ENCODE measurements at regions not wholly inside any gene's neighbourhood (a gene's known extent, or its start where the extent isn't known, plus 50 kb on each side); places are given as distances from the start of the nearest gene placed in this dataset.

DNA sequence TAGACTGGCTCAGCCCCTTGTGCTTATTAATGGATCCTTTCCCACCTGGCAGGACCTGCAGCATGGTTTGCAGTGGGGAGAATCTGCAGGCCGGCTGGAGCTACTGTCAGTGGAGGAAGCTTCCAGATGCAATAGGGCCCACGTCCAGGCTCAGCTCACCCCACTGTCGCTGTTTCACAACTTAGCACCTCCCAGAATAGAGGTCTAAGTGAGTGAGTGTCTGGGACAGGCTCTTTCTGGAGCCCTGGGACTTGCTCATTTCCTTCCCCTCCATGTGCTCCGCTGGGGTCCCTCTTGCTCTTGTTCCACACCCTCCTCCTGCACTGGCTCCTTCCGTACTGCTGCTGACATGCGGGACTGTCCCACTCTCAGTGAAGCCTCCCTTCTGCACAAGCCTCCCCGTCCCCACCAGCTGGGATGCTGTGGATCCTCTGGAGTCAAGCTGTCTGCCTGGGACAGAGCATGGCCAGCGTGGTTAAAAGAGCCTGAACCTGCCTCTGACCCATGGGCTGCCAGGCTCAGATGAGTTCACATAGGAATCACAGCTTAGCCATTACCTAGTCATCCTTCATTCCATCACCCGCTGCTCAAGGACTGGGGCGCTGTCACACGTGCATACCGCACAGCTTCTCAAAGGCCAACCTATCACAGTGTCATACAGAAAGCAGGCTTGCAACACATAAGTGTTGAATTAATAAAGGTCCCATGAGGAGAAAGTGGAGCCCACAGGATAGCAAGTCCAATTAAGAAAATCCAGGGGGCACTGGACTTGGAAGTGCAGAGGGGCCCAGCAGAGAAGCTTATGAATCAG is 135.9 kb downstream of the ACKR3 start:
- TF ChIP-seq, protein P1, sequence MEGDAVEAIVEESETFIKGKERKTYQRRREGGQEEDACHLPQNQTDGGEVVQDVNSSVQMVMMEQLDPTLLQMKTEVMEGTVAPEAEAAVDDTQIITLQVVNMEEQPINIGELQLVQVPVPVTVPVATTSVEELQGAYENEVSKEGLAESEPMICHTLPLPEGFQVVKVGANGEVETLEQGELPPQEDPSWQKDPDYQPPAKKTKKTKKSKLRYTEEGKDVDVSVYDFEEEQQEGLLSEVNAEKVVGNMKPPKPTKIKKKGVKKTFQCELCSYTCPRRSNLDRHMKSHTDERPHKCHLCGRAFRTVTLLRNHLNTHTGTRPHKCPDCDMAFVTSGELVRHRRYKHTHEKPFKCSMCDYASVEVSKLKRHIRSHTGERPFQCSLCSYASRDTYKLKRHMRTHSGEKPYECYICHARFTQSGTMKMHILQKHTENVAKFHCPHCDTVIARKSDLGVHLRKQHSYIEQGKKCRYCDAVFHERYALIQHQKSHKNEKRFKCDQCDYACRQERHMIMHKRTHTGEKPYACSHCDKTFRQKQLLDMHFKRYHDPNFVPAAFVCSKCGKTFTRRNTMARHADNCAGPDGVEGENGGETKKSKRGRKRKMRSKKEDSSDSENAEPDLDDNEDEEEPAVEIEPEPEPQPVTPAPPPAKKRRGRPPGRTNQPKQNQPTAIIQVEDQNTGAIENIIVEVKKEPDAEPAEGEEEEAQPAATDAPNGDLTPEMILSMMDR (IDR thresholded peaks at IDR 0.05; ENCODE audit: insufficient read depth, low read depth, low read length), result no peak
- DNase-seq (ENCODE audit: low read depth), result no peak
- H3K36me3 ChIP-seq (ENCODE audit: control insufficient read depth, insufficient read depth, low read length), result no peaks in the 10 kb centered on the region
- ChIA-PET POLR2A (no interaction called here), CTCF (interaction anchor here (0.6 kb wide), 1 partner anchor 69 kb away, joined by 3 read pairs; no protein-coding TSS in a partner anchor)
- no peak overlapping the region for H3K4me3 ChIP-seq (ENCODE audit: low read depth, low read length)
- H3K27me3 ChIP-seq (ENCODE audit: control insufficient read depth, insufficient read depth, low read length), result peaks cover 4% of the 10 kb centered on the region

DNA sequence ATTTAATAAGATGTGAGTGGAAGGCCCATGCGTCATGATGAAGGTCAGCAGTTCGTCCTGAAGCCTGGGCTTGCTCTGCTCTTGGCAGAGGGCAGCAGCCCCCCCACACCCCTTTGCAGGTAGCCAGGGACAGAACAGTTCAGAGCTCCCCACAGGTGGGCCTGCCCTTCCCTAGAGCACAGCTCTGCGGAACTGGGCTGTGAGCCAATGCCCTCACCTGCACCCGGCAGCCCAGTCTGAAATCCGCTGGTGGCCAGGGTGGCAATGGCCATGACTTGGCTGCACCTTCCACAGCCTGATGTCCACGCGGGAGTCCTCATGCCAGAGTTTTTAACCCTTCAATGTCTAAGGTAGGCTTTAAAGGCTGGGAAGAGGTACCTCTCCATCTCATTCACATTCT is 136.7 kb downstream of the ACKR3 start:
- no peaks in the 10 kb centered on the region for H3K36me3 ChIP-seq (ENCODE audit: control insufficient read depth, insufficient read depth, low read length)
- ChIA-PET CTCF (no interaction called here), POLR2A (no interaction called here)
- no peak for DNase-seq (ENCODE audit: low read depth)
- H3K4me3 ChIP-seq (ENCODE audit: low read depth, low read length), result no peak overlapping the region
- H3K27me3 ChIP-seq (ENCODE audit: control insufficient read depth, insufficient read depth, low read length), result peaks cover 4% of the 10 kb centered on the region
- TF ChIP-seq, protein P1 (IDR thresholded peaks at IDR 0.05; ENCODE audit: insufficient read depth, low read depth, low read length), result no peak

DNA sequence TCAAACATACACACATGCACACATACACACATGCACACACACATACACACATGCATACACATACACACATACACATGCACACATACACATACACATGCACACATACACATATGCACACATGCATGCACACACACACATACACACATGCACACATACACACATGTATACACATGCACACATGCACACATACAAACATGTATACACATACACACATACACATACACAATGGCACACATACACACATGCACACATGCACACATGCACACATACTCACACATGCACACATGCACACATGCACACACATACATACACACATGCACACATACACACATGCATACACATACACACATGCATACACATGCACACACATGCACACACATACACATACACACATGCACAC is 137.2 kb downstream of the ACKR3 start:
- peaks cover 4% of the 10 kb centered on the region for H3K27me3 ChIP-seq (ENCODE audit: control insufficient read depth, insufficient read depth, low read length)
- CTCF ChIA-PET, result no interaction called here
- TF ChIP-seq, protein P1 (IDR thresholded peaks at IDR 0.05; ENCODE audit: insufficient read depth, low read depth, low read length), result no peak
- H3K36me3 ChIP-seq (ENCODE audit: control insufficient read depth, insufficient read depth, low read length), result no peaks in the 10 kb centered on the region
- POLR2A ChIA-PET, result no interaction called here
- no peak overlapping the region for H3K4me3 ChIP-seq (ENCODE audit: low read depth, low read length)
- DNase-seq (ENCODE audit: low read depth), result no peak

DNA sequence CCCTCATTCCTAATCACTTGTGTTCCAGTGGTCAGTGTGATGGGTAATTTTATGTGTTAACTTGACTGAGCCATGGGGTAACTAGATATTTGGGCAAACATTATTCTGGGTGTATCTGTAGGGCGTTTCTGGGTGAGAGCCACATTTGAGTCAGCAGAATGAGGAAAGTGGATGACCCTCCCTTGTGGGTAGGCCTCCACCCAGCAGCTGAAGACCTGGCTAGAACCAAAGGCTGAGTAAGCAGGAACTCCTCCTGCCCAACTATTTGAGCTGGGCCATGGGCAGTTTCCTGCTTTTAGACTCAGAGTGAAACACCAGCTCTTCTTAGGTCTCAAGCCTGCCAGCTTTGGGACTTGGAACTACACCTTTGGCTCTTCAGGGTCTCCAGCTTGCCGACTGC is 141.8 kb downstream of the ACKR3 start:
- DNase-seq (ENCODE audit: low read depth), result no peak
- H3K27me3 ChIP-seq (ENCODE audit: control insufficient read depth, insufficient read depth, low read length), result 0 out of 2 replicates have a peak, but pooled peaks cover 6% of the 10 kb centered on the region
- CTCF ChIA-PET, result no interaction called here
- TF ChIP-seq, protein P1 (IDR thresholded peaks at IDR 0.05; ENCODE audit: insufficient read depth, low read depth, low read length), result no peak
- POLR2A ChIA-PET, result no interaction called here
- H3K4me3 ChIP-seq (ENCODE audit: low read depth, low read length), result no peak overlapping the region
- no peaks in the 10 kb centered on the region for H3K36me3 ChIP-seq (ENCODE audit: control insufficient read depth, insufficient read depth, low read length)

DNA sequence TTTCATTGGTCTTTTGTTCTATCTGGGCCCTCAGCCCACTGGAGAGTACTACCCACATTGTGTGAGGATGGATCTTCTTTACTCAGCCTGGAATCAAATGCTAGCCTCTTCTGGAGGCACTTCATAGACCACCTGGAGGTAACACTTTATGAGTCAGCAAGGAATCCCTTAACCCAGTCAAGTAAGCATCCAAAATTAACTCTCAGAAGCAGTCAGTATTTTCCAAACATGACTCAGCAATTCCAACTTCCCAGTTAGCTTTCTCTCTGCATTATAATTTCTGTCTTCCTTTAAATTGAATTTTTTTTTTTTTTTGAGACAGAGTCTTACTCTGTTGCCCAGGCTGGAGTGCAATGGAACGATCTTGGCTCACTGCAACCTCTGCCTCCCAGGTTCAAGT is 142.7 kb downstream of the ACKR3 start:
- H3K27me3 ChIP-seq (ENCODE audit: control insufficient read depth, insufficient read depth, low read length), result 0 out of 2 replicates have a peak, but pooled peaks cover 6% of the 10 kb centered on the region
- CTCF ChIA-PET, result no interaction called here
- POLR2A ChIA-PET, result no interaction called here

More for the DNA sequence above, 142.7 kb downstream of the ACKR3 start:
- Histone ChIP-seq H3K36me3 (ENCODE audit: control insufficient read depth, insufficient read depth, low read length) (no peaks in the 10 kb centered on the region), H3K4me3 (ENCODE audit: low read depth, low read length) (no peak overlapping the region)
- DNase-seq (ENCODE audit: low read depth), result no peak
- TF ChIP-seq, protein P1 (IDR thresholded peaks at IDR 0.05; ENCODE audit: insufficient read depth, low read depth, low read length), result no peak
